PC-3 (cell line): ENCODE measurements at regions not wholly inside any gene's neighbourhood (a gene's known extent, or its start where the extent isn't known, plus 50 kb on each side); places are given as distances from the start of the nearest gene placed in this dataset.

Experiments
- ATAC-seq: fragments of 200-7000 bp; cut with Tn5 transposase; 2 replicates; pipeline ENCODE4 v1.9.1; 2020; ENCODE audit warnings: mild to moderate bottlenecking, moderate library complexity
- BruUV-seq: library from RNA; stranded (reverse); fragments of 400-500 nt; replicated peaks from 2 replicates; lab custom pipeline; 2021; lab: Mats Ljungman, UMichigan
- CTCF ChIA-PET: fragments of 300-600 bp; sonication (Branson Sonifier 250); formaldehyde crosslinking; loops from one replicate; lab custom pipeline; 2022; ENCODE audit warnings: antibody characterized with exemption; lab: Charles Lee
- POLR2A ChIA-PET: fragments of 300-600 bp; sonication (Branson Sonifier 250); formaldehyde crosslinking; loops from one replicate; lab custom pipeline; 2022; ENCODE audit warnings: antibody characterized with exemption; ENCODE audit not compliant: unreplicated experiment; lab: Charles Lee
- DNase-seq: peaks from one replicate; pipeline ENCODE4 v3.0.0-alpha.2; 2015
- H2AFZ ChIP-seq: fragments of 300-600 bp; sonication (generic); 2 replicates; pipeline ENCODE4 v1.6.0; 2016; ENCODE audit warnings: antibody characterized with exemption, low read length
- H3F3A ChIP-seq: fragments of 300-600 bp; sonication (generic); one replicate; pipeline ENCODE4 v1.6.0; 2017; ENCODE audit warnings: antibody characterized with exemption, low read length, control low read depth, mild to moderate bottlenecking; ENCODE audit not compliant: unreplicated experiment
- H3K27ac ChIP-seq: fragments of 300-600 bp; sonication (generic); 2 replicates; pipeline ENCODE4 v1.5.1; 2016; ENCODE audit warnings: mild to moderate bottlenecking, low read length
- H3K27me3 ChIP-seq: fragments of 300-600 bp; sonication (generic); 2 replicates; pipeline ENCODE4 v1.6.1; 2016; ENCODE audit warnings: low read length, mixed read lengths
- H3K36me3 ChIP-seq: fragments of 300-600 bp; sonication (generic); 2 replicates; pipeline ENCODE4 v1.6.1; 2016; ENCODE audit warnings: low read depth, mixed run types, low read length, mixed read lengths
- H3K4me1 ChIP-seq: fragments of 300-600 bp; sonication (generic); 2 replicates; pipeline ENCODE4 v1.5.1; 2016; ENCODE audit warnings: low read length; ENCODE audit not compliant: insufficient read depth
- H3K4me2 ChIP-seq: fragments of 300-600 bp; sonication (generic); 2 replicates; pipeline ENCODE4 v1.6.0; 2016; ENCODE audit warnings: low read length
- H3K4me3 ChIP-seq: fragments of 300-600 bp; sonication (generic); 2 replicates; pipeline ENCODE4 v1.5.1; 2016; ENCODE audit warnings: mild to moderate bottlenecking, low read length, mixed read lengths
- H3K79me2 ChIP-seq: fragments of 300-600 bp; sonication (generic); 2 replicates; pipeline ENCODE4 v1.6.1; 2017; ENCODE audit warnings: low read length, mixed read lengths
- H3K9ac ChIP-seq: fragments of 300-600 bp; sonication (generic); 2 replicates; pipeline ENCODE4 v1.6.0; 2016; ENCODE audit warnings: mild to moderate bottlenecking, low read length
- H3K9me2 ChIP-seq: fragments of 300-600 bp; sonication (generic); replicated peaks from 2 replicates; pipeline ENCODE4 v1.6.1; 2016; ENCODE audit warnings: mixed run types, low read length, mixed read lengths
- H3K9me3 ChIP-seq: fragments of 300-600 bp; sonication (generic); 2 replicates; pipeline ENCODE4 v1.6.1; 2016; ENCODE audit warnings: low read length, mixed read lengths
- H4K20me1 ChIP-seq: fragments of 300-600 bp; sonication (generic); 2 replicates; pipeline ENCODE4 v1.6.1; 2016; ENCODE audit warnings: low read length, mixed read lengths
- CTCF ChIP-seq: fragments of 300-600 bp; sonication (generic); conservative IDR thresholded peaks from 2 replicates; pipeline ENCODE4 v1.5.1; 2017; ENCODE audit warnings: antibody characterized with exemption, low read depth, mild to moderate bottlenecking, low read length
- EZH2 ChIP-seq: fragments of 300-600 bp; sonication (generic); IDR thresholded peaks from one replicate; pipeline ENCODE4 v1.6.1; 2017; ENCODE audit warnings: antibody characterized with exemption, mild to moderate bottlenecking, low read length; ENCODE audit not compliant: unreplicated experiment
- EZH2phosphoT487 ChIP-seq: fragments of 300-600 bp; sonication (generic); IDR thresholded peaks from 2 replicates; pipeline ENCODE4 v1.6.1; 2018; ENCODE audit warnings: mild to moderate bottlenecking, antibody characterized with exemption, low read length, borderline replicate concordance
- intact Hi-C: fragments of 100-400 bp; cut with micrococcal nuclease; formaldehyde crosslinking; loops from 2 replicates; pipeline ENCODE4 v1.9.0; 2023

DNA sequence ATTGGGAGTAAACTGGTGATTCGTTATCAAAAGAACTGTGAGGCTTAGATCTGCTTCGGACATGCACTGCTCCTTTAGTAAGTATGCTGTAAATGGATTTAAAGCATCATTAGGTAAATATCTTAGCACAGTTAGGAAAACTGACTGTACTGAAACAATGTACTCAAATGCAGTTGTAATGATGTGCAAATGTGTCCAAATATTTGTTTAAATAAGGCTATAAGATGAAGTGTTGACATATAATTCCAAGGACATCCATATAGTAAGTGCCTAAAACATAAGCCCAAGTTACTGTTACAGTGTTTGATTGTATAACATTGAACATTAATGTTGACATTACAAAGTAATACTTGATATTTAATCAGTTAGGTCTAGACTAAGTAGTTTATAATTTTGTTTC is 512.5 kb upstream of the CDH18 start:
- Histone ChIP-seq H3K4me1 (no peaks in the 10 kb centered on the region), H3K27me3 (no peaks in the 10 kb centered on the region), H3F3A (no peaks in the 10 kb centered on the region), H3K9me3 (no peaks in the 10 kb centered on the region), H3K4me2 (no peak overlapping the region), H3K9ac (no peak overlapping the region), H3K79me2 (no peaks in the 10 kb centered on the region), H3K36me3 (no peaks in the 10 kb centered on the region), H4K20me1 (no peaks in the 10 kb centered on the region), H3K4me3 (no peak overlapping the region), H2AFZ (no peak overlapping the region), H3K9me2 (no peaks in the 10 kb centered on the region), H3K27ac (no peak overlapping the region)
- intact Hi-C loops, result no loop called here
- CTCF ChIA-PET, result no interaction called here
- POLR2A ChIA-PET, result no interaction called here
- DNase-seq (no peak), ATAC-seq (no peak)
- BruUV-seq, result no TSS peak
- no peak for TF ChIP-seq EZH2phosphoT487

- Histone ChIP-seq H3K27me3 (no peaks in the 10 kb centered on the region), H2AFZ (no peak overlapping the region), H3K4me2 (no peak overlapping the region), H4K20me1 (no peaks in the 10 kb centered on the region), H3K9ac (no peak overlapping the region), H3K36me3 (no peaks in the 10 kb centered on the region), H3F3A (no peaks in the 10 kb centered on the region), H3K4me1 (no peaks in the 10 kb centered on the region), H3K4me3 (no peak overlapping the region), H3K9me2 (no peaks in the 10 kb centered on the region), H3K27ac (no peak overlapping the region), H3K79me2 (no peaks in the 10 kb centered on the region), H3K9me3 (no peaks in the 10 kb centered on the region)
- ATAC-seq (no peak), DNase-seq (no peak)
- ChIA-PET POLR2A (no interaction called here), CTCF (no interaction called here)
- intact Hi-C loops, result no loop called here
- no peak for TF ChIP-seq CTCF
- TF ChIP-seq EZH2, result no peak
- no peak for TF ChIP-seq EZH2phosphoT487
- no TSS peak for BruUV-seq
Observed at GRCh38 chr5:20498926-20499325, 510.9 kb upstream of the CDH18 start.

GRCh38 chr5:20498102-20498501 is 510.1 kb upstream of the CDH18 start:
- no peaks in the 10 kb centered on the region for H3K79me2 ChIP-seq
- no peaks in the 10 kb centered on the region for H3F3A ChIP-seq
- no peaks in the 10 kb centered on the region for H4K20me1 ChIP-seq
- BruUV-seq, result no TSS peak
- ATAC-seq (no peak), DNase-seq (no peak)
- H3K9me2 ChIP-seq, result no peaks in the 10 kb centered on the region
- POLR2A ChIA-PET, result no interaction called here
- intact Hi-C loops, result no loop called here
- H3K9ac ChIP-seq, result no peak overlapping the region
- H3K9me3 ChIP-seq, result no peaks in the 10 kb centered on the region
- no peak overlapping the region for H3K4me3 ChIP-seq
- H3K4me1 ChIP-seq, result no peaks in the 10 kb centered on the region
- no peaks in the 10 kb centered on the region for H3K27me3 ChIP-seq
- H2AFZ ChIP-seq, result no peak overlapping the region
- no peak overlapping the region for H3K4me2 ChIP-seq
- no peaks in the 10 kb centered on the region for H3K36me3 ChIP-seq
- CTCF ChIA-PET, result no interaction called here
- TF ChIP-seq CTCF (no peak), EZH2 (no peak), EZH2phosphoT487 (no peak)
- H3K27ac ChIP-seq, result no peak overlapping the region
